ENCODE measurements at regions not wholly inside any gene's neighbourhood (a gene's known extent, or its start where the extent isn't known, plus 50 kb on each side); places are given as distances from the start of the nearest gene placed in this dataset.

GRCh38 chr12:4833524-4833923 is 76.2 kb upstream of the KCNA1 start:
- TF ChIP-seq CTCF (conservative IDR thresholded peaks at IDR 0.05; ENCODE audit: low read length) = no peak
- no peak for TF ChIP-seq EZH2phosphoT487 (IDR thresholded peaks at IDR 0.05; ENCODE audit: borderline replicate concordance, low read depth, low read length)

Measured in OCI-LY7 (cell line).